ENCODE measurements at regions not wholly inside any gene's neighbourhood (a gene's known extent, or its start where the extent isn't known, plus 50 kb on each side); places are given as distances from the start of the nearest gene placed in this dataset.

- Histone ChIP-seq H3K36me3 (ENCODE audit: insufficient read depth, low read length) (no peaks in the 10 kb centered on the region), H3K9ac (ENCODE audit: low read depth, low read length) (no peak overlapping the region), H3K4me3 (ENCODE audit: low read depth in 1 of 2, low read length in 2 of 2) (no peak overlapping the region), H3K79me2 (ENCODE audit: insufficient read depth, low read length) (no peaks in the 10 kb centered on the region), H4K20me1 (ENCODE audit: insufficient read depth, low read length) (no peaks in the 10 kb centered on the region), H3K9me3 (ENCODE audit: insufficient read depth, low read length, severe bottlenecking) (no peaks in the 10 kb centered on the region), H3K4me2 (ENCODE audit: insufficient read depth, low read length) (no peak overlapping the region), H3K27me3 (ENCODE audit: insufficient read depth, low read length, poor library complexity) (no peaks in the 10 kb centered on the region), H3K27ac (ENCODE audit: low read length) (no peak overlapping the region), H3K4me1 (ENCODE audit: insufficient read depth, low read length) (no peaks in the 10 kb centered on the region), H2AFZ (ENCODE audit: low read depth, low read length) (no peak overlapping the region)
- ATAC-seq (ENCODE audit: insufficient read depth, low read depth) (no peak), DNase-seq (no peak)
- TF ChIP-seq CTCF (IDR thresholded peaks at IDR 0.05; ENCODE audit: borderline replicate concordance, extremely low read depth, low read length, poor library complexity, severe bottlenecking) (no peak), EZH2 (IDR thresholded peaks at IDR 0.05; ENCODE audit: borderline replicate concordance, low read depth, low read length, severe bottlenecking) (no peak)
These were observed 136.5 kb upstream of the ADARB2 start for GRCh38 chr10:1873661-1874315.

GRCh38 chr10:1872151-1872726 lies 134.9 kb upstream of the ADARB2 start:
- Histone ChIP-seq H4K20me1 (ENCODE audit: insufficient read depth, low read length) (no peaks in the 10 kb centered on the region), H3K4me2 (ENCODE audit: insufficient read depth, low read length) (no peak overlapping the region), H3K4me3 (ENCODE audit: low read depth in 1 of 2, low read length in 2 of 2) (no peak overlapping the region), H3K79me2 (ENCODE audit: insufficient read depth, low read length) (no peaks in the 10 kb centered on the region), H3K9me3 (ENCODE audit: insufficient read depth, low read length, severe bottlenecking) (no peaks in the 10 kb centered on the region), H3K9ac (ENCODE audit: low read depth, low read length) (no peak overlapping the region), H3K4me1 (ENCODE audit: insufficient read depth, low read length) (no peaks in the 10 kb centered on the region), H2AFZ (ENCODE audit: low read depth, low read length) (no peak overlapping the region), H3K27me3 (ENCODE audit: insufficient read depth, low read length, poor library complexity) (no peaks in the 10 kb centered on the region), H3K27ac (ENCODE audit: low read length) (no peak overlapping the region), H3K36me3 (ENCODE audit: insufficient read depth, low read length) (no peaks in the 10 kb centered on the region)
- TF ChIP-seq CTCF (IDR thresholded peaks at IDR 0.05; ENCODE audit: borderline replicate concordance, extremely low read depth, low read length, poor library complexity, severe bottlenecking) = no peak
- TF ChIP-seq EZH2 (IDR thresholded peaks at IDR 0.05; ENCODE audit: borderline replicate concordance, low read depth, low read length, severe bottlenecking) = no peak
- ATAC-seq (ENCODE audit: insufficient read depth, low read depth) = no peak
- DNase-seq = no peak

GRCh38 chr10:1870491-1870890 lies 133.2 kb upstream of the ADARB2 start:
- no peaks in the 10 kb centered on the region for H4K20me1 ChIP-seq (ENCODE audit: insufficient read depth, low read length)
- TF ChIP-seq CTCF (IDR thresholded peaks at IDR 0.05; ENCODE audit: borderline replicate concordance, extremely low read depth, low read length, poor library complexity, severe bottlenecking) (no peak), EZH2 (IDR thresholded peaks at IDR 0.05; ENCODE audit: borderline replicate concordance, low read depth, low read length, severe bottlenecking) (no peak)
- no peaks in the 10 kb centered on the region for H3K36me3 ChIP-seq (ENCODE audit: insufficient read depth, low read length)
- H3K4me3 ChIP-seq (ENCODE audit: low read depth in 1 of 2, low read length in 2 of 2) = no peak overlapping the region
- H3K9ac ChIP-seq (ENCODE audit: low read depth, low read length) = no peak overlapping the region
- no peak overlapping the region for H3K4me2 ChIP-seq (ENCODE audit: insufficient read depth, low read length)
- H3K79me2 ChIP-seq (ENCODE audit: insufficient read depth, low read length) = no peaks in the 10 kb centered on the region
- no peak overlapping the region for H2AFZ ChIP-seq (ENCODE audit: low read depth, low read length)
- ATAC-seq (ENCODE audit: insufficient read depth, low read depth) (no peak), DNase-seq (no peak)
- no peaks in the 10 kb centered on the region for H3K4me1 ChIP-seq (ENCODE audit: insufficient read depth, low read length)
- H3K27ac ChIP-seq (ENCODE audit: low read length) = no peak overlapping the region
- no peaks in the 10 kb centered on the region for H3K9me3 ChIP-seq (ENCODE audit: insufficient read depth, low read length, severe bottlenecking)
- no peaks in the 10 kb centered on the region for H3K27me3 ChIP-seq (ENCODE audit: insufficient read depth, low read length, poor library complexity)

Measured in DND-41 (cell line).